ENCODE measurements at regions not wholly inside any gene's neighbourhood (a gene's known extent, or its start where the extent isn't known, plus 50 kb on each side); places are given as distances from the start of the nearest gene placed in this dataset.
"Not testable (repeated sequence)": the region's sequence is repeated elsewhere in the genome, so short reads cannot be mapped to it uniquely, and the experiment has no call there.

DNA sequence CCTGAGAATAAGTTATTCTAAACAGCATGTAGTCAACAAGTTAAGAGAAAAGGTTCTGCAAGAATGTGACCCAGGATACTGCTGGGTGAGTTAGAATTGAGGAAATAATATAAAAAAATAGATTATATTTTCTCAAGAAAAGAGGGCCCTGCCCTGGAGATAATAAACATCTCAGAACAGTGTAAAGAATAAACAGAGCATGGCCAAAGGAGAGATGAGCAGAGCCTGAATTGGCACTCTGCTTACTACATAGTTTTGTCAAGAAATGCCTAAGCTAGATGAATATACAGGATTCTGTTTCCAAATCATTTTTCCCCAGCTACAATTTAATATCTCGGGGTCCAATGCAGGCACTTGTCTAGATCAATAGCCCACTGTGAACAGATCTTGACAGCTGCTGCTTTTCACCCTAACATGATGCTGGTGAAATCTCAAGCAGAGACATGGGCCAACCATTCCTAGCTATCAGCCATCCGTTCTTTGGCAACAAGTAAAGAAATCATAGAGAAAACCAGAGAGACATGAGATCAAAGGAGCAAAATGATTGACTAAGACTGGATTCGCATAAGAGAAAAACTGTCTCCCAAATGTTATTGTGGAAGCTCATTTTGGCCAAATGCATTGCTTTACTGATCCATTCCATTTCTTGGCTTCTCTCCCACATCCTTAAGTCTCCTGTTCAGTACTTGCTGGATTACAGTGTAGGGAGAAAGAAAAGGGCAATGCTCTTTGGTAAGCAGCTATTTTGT, 173.2 kb downstream of the PRELID2 start:
- no peak for DNase-seq (ENCODE audit: low spot score)
- intact Hi-C loops (cut with DNase I), result no loop called here

DNA sequence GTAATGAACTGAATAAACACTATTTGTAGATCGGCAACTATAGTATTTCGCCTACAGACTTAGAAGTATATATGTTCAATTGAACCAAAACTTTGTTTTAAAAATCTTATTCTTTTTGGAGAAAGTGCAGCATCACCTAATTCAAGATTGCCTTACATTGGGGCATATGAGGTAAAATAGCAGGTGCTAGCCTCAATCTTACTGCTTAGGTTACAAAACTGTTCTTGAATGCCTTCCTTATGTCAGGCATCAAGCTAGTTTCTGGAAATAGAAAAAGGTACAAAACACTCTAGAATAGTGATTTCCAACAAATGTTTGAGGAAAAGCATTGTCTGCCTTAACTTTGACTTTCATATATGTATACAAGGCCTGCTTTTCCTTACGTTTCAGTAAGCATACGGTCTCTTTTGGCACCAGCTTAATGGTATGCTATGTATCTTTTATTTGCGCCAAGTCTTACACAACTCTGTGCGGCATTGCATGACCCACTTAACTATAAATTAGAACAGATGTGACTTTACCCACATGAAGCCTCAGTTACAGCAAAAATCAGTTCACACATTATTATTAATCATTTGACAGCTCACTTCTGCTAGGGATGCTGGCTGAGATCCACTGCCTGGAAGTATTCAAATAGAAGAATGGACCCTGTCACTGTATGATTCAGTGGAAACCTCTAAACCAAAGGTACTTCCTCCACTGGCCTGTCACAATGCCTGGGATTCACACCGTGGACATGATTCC, 174.1 kb downstream of the PRELID2 start:
- no peak for DNase-seq (ENCODE audit: low spot score)
- intact Hi-C loops (cut with DNase I), result no loop called here

GRCh38 chr5:145658435-145658834, 176.7 kb downstream of the PRELID2 start:
- DNase-seq (ENCODE audit: low spot score), result no peak
- intact Hi-C loops (cut with DNase I), result no loop called here

- DNase-seq (ENCODE audit: low spot score); intact Hi-C loops (cut with DNase I): not testable (repeated sequence)
Measured at GRCh38 chr5:145652700-145653099, 182.4 kb downstream of the PRELID2 start.

DNA sequence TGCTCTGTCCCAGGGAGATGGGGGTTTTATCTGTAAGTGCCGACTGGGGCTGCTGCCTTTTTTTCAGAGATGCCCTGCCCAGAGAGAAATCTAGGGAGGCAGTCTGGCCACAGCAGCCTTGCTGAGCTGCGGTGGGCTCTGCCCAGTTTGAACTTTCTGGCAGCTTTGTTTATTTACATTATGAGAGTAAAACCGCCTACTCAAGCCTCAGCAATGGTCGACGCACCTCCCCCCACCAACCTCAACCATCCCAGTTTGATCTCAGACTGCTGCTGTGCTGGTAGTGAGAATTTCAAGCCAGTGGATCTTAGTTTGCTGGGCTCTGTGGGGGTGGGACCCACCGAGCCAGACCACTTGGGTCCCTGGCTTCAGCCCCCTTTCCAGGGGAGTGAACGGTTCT, 188.0 kb downstream of the PRELID2 start:
- DNase-seq (ENCODE audit: low spot score); intact Hi-C loops (cut with DNase I): not testable (repeated sequence)

GRCh38 chr5:145643214-145643613, 191.9 kb downstream of the PRELID2 start:
- DNase-seq (ENCODE audit: low spot score); intact Hi-C loops (cut with DNase I): not testable (repeated sequence)

DNA sequence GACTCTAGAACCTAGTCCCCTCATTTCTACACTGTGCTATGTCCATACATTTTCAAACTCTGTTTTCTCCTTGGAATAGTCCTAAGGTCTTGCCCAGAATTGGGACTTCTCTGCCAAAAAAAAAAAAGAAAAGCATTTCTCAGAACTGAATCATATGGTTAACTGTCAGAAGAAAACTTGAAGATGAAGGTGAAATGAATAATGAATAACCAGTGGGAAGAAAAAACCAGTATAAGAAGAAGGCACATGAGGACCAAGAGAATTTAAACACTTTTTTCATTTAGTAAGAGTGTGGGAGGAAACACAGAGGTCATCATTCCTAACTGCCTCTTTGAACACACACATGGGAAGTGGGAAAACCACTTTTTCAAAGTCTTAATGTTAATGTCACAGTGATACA, 197.7 kb downstream of the PRELID2 start:
- DNase-seq (ENCODE audit: low spot score), result no peak
- intact Hi-C loops (cut with DNase I), result no loop called here

DNA sequence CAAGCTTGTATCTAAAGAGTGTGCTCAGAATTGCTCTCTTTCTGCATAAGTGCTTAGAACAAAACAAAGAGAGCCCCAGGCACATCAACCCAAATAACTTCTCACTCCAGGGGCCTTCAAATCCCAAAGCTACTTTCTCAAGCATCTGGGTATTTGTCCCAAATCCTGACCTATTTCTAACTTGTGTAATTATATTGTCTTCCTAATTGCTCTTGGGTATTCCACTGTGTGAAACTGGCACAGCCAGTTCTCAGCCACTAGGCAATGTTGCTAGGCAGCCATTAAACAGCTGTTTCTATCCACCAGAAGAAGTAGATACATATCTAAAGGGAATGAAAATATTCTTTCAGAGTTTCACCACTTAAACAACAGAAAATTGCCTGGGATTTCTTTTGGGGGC, 198.8 kb downstream of the PRELID2 start:
- no peak for DNase-seq (ENCODE audit: low spot score)
- intact Hi-C loops (cut with DNase I), result no loop called here

- no peak for DNase-seq (ENCODE audit: low spot score)
- intact Hi-C loops (cut with DNase I), result no loop called here
Measured at GRCh38 chr5:145633474-145633873, 201.7 kb downstream of the PRELID2 start.

DNA sequence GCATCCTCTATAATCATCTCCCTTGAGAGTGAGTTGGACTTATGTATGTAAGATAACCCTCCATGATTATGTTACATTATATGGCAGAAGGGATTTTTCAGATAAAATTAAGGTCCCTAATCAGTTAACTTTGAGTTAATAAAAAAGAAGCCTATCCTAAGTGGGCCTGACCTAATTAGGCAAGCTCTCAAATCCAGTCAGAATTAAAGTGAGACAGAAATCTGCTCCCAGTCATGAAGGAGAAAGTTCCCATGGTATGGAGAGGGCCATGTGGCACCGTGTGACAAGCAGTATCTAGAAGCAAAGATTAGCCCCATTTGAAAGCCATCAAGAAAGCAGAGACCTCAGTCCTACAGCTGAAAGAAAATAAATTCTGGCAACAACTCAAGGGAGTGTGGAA, 202.4 kb downstream of the PRELID2 start:
- intact Hi-C loops (cut with DNase I), result no loop called here
- no peak for DNase-seq (ENCODE audit: low spot score)

DNA sequence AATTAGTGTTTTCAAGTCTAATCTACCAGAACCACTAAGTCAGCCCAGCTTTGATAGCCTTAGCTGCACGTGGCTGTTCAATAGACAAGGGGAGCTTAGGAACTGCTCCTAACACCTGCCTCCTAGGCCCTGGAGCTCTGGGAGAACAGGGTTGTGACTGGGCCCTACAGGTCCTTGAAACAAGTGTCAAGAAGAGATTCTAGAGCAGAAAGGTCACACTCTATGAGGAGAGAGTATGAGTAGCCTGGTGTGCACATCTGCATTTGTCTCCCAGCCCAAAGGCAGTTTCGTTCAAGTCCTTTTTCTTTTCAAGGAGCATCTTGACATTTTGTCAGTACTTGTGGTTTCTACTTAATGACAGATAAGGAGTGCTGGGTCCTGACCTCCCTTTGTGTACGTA, 206.1 kb downstream of the PRELID2 start:
- intact Hi-C loops (cut with DNase I), result no loop called here
- no peak for DNase-seq (ENCODE audit: low spot score)

GRCh38 chr5:145628525-145628924, 206.6 kb downstream of the PRELID2 start:
- no peak for DNase-seq (ENCODE audit: low spot score)
- intact Hi-C loops (cut with DNase I), result no loop called here

DNA sequence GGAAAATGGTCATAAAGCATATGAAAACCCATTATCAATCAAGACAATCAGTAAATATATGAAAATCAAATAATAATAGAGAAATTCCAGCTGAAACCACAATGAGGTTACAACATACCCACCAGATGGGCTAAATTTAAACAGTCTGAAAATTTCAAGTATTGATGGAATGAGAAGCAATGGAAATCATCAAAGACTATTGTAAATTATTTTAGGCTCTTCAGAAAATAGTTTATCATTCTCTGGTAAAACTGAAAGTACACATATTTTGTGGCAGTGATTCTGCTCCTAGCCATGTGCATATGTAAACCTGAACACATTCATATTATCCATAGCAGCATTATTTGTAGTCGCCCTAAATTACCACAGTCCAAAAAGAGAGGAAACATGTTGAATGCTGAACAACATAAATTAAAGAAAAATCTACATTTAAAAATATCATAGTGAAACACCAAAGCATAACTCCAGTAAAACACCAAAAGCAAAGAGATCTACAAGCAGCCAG, 215.3 kb downstream of the PRELID2 start:
- intact Hi-C loops (cut with DNase I), result no loop called here
- no peak for DNase-seq (ENCODE audit: low spot score)

- DNase-seq (ENCODE audit: low spot score); intact Hi-C loops (cut with DNase I): not testable (repeated sequence)
Measured at GRCh38 chr5:145616739-145617138, 218.4 kb downstream of the PRELID2 start.

- intact Hi-C loops (cut with DNase I), result no loop called here
- no peak for DNase-seq (ENCODE audit: low spot score)
Measured at GRCh38 chr5:145598983-145599382, 236.2 kb downstream of the PRELID2 start.

DNA sequence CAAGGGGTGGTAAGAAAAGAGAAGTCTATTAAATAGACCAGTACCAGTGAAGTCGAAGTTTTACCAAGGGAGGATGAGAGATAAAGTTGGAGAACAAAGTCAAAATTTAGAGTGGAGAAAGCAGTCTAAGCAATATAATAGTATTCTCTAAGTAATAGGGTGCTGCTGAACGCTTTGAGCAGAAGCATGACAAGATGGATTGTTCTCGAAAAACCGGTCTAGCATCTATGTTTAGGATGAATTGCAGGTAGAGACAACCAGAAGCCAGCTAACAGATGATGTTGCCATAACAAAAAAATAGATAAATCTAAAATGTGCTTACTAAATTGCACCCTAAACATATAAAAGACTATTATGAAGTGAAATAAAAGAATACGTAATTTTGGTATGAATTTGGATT, 237.0 kb downstream of the PRELID2 start:
- no peak for DNase-seq (ENCODE audit: low spot score)
- intact Hi-C loops (cut with DNase I), result no loop called here

DNA sequence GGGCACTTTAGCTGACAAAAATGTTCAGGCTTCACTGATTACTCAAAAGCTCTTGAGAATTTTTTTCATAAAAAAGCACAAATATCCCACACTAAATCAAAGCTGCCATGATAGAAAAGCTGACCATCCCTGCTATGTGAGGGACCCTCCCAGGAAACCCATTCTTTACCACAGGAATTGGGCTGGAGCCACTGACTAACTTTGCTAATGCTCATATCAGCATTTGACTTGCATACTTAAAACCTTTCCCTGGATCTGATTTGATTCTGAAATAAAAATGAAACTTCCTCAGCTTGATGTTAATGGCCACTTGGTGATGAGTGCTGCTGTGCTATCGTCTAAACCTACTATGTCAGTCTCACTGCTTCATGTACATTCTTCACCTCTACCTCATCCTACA, 243.6 kb downstream of the PRELID2 start:
- no peak for DNase-seq (ENCODE audit: low spot score)
- intact Hi-C loops (cut with DNase I), result no loop called here

DNA sequence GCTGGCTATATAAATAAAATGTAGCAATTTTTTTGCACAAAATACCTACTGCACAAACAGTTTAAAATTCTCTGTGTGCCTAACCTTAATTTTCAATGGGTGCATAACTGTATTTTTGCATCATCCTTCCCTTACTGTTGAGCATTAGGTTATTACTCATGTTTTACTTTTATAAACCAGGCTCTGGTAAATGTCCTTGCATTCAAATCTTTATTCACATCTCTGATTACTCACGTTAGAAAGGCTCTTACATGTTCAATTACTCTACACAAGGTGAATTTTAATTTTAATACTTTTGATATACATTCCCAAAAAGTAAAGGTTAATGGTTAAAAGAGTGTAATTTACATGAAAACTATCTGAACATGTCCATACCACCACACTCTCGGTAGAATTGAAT, 246.1 kb downstream of the PRELID2 start:
- intact Hi-C loops (cut with DNase I), result no loop called here
- no peak for DNase-seq (ENCODE audit: low spot score)

GRCh38 chr5:145588558-145588957, 246.6 kb downstream of the PRELID2 start:
- intact Hi-C loops (cut with DNase I), result no loop called here
- DNase-seq (ENCODE audit: low spot score), result no peak

DNA sequence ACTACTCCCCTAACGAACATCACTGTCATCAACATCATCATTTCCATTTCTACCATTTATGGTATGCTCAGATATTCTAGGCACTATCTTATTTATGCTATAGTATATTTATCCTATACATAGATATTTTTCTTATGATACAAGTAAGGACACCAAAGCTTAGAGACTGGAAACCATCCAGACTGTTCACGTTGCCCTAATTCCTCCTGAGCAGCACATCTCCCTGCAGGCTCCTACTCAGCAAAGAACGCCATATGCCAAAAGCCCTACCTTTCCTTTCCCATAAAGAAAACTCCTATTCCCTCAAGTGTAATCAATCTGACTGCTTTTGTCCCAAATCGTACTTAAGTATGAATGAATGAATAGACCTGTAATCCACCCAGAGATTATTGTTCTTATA, 247.0 kb downstream of the PRELID2 start:
- DNase-seq (ENCODE audit: low spot score), result no peak
- intact Hi-C loops (cut with DNase I), result no loop called here

- intact Hi-C loops (cut with DNase I), result no loop called here
Measured at GRCh38 chr5:145587710-145588109, 247.4 kb downstream of the PRELID2 start.

More at GRCh38 chr5:145587710-145588109, 247.4 kb downstream of the PRELID2 start:
- DNase-seq (ENCODE audit: low spot score), result no peak
